ENCODE measurements at regions not wholly inside any gene's neighbourhood (a gene's known extent, or its start where the extent isn't known, plus 50 kb on each side); places are given as distances from the start of the nearest gene placed in this dataset.
"Not testable (repeated sequence)": the region's sequence is repeated elsewhere in the genome, so short reads cannot be mapped to it uniquely, and the experiment has no call there.

DNA sequence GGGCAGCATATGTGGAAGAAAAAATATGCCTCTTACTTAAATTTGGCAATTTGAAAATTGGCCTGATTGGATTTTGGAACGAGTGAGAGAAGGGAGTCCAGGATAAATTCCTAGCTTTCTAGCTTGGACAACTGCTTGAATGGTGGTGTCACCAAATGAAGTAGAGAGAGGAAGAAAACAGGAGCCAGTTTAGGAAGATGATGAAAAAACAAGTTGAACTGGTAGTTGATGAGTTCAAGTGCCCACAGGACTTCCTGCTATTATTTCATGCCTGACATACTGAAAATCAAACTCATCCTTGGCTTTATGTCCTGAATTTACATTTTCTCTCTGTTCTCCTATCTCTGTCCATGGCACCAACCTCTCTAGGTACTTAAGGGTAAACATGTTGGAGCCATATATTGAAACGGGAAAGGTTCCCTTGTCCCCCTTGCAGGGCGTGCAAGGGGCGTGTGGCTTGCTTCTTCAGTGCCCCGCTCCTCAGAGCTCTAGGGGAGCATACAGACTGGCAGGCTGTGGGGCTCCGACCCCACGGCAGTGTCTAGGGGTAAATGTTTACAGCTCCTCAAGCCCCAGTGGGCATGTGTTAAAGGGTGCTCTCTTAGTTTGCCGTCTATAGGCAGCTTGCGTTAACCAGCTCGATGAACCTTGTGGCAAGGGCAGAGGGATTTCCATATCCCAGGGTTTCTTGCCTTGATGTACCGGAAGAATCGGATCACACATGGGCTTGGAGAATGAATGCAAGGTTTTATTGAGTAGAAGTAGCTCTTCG lies 250.7 kb upstream of the PGRMC2 start (continued):
- TF ChIP-seq, protein P1, sequence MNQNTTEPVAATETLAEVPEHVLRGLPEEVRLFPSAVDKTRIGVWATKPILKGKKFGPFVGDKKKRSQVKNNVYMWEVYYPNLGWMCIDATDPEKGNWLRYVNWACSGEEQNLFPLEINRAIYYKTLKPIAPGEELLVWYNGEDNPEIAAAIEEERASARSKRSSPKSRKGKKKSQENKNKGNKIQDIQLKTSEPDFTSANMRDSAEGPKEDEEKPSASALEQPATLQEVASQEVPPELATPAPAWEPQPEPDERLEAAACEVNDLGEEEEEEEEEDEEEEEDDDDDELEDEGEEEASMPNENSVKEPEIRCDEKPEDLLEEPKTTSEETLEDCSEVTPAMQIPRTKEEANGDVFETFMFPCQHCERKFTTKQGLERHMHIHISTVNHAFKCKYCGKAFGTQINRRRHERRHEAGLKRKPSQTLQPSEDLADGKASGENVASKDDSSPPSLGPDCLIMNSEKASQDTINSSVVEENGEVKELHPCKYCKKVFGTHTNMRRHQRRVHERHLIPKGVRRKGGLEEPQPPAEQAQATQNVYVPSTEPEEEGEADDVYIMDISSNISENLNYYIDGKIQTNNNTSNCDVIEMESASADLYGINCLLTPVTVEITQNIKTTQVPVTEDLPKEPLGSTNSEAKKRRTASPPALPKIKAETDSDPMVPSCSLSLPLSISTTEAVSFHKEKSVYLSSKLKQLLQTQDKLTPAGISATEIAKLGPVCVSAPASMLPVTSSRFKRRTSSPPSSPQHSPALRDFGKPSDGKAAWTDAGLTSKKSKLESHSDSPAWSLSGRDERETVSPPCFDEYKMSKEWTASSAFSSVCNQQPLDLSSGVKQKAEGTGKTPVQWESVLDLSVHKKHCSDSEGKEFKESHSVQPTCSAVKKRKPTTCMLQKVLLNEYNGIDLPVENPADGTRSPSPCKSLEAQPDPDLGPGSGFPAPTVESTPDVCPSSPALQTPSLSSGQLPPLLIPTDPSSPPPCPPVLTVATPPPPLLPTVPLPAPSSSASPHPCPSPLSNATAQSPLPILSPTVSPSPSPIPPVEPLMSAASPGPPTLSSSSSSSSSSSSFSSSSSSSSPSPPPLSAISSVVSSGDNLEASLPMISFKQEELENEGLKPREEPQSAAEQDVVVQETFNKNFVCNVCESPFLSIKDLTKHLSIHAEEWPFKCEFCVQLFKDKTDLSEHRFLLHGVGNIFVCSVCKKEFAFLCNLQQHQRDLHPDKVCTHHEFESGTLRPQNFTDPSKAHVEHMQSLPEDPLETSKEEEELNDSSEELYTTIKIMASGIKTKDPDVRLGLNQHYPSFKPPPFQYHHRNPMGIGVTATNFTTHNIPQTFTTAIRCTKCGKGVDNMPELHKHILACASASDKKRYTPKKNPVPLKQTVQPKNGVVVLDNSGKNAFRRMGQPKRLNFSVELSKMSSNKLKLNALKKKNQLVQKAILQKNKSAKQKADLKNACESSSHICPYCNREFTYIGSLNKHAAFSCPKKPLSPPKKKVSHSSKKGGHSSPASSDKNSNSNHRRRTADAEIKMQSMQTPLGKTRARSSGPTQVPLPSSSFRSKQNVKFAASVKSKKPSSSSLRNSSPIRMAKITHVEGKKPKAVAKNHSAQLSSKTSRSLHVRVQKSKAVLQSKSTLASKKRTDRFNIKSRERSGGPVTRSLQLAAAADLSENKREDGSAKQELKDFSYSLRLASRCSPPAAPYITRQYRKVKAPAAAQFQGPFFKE (tag by site-specific recombination; IDR thresholded peaks at IDR 0.05; ENCODE audit: borderline replicate concordance) = no peak
- TF ChIP-seq ZFP41 (tag by site-specific recombination; IDR thresholded peaks at IDR 0.05; ENCODE audit: borderline replicate concordance) (no peak), ZNF202 (tag by site-specific recombination; IDR thresholded peaks at IDR 0.05; ENCODE audit: borderline replicate concordance) (no peak), BCL6B (tag by site-specific recombination; IDR thresholded peaks at IDR 0.05) (no peak), BCL11B (tag by site-specific recombination; IDR thresholded peaks at IDR 0.05; ENCODE audit: low read depth) (no peak), ZNF548 (tag by site-specific recombination; IDR thresholded peaks at IDR 0.05) (no peak), ZNF16 (tag by site-specific recombination; IDR thresholded peaks at IDR 0.05; ENCODE audit: low read depth) (no peak), ZNF792 (tag by site-specific recombination; IDR thresholded peaks at IDR 0.05) (no peak), ZBTB49 (tag by site-specific recombination; IDR thresholded peaks at IDR 0.05; ENCODE audit: low read depth) (no peak)
- TF ChIP-seq, protein P2, sequence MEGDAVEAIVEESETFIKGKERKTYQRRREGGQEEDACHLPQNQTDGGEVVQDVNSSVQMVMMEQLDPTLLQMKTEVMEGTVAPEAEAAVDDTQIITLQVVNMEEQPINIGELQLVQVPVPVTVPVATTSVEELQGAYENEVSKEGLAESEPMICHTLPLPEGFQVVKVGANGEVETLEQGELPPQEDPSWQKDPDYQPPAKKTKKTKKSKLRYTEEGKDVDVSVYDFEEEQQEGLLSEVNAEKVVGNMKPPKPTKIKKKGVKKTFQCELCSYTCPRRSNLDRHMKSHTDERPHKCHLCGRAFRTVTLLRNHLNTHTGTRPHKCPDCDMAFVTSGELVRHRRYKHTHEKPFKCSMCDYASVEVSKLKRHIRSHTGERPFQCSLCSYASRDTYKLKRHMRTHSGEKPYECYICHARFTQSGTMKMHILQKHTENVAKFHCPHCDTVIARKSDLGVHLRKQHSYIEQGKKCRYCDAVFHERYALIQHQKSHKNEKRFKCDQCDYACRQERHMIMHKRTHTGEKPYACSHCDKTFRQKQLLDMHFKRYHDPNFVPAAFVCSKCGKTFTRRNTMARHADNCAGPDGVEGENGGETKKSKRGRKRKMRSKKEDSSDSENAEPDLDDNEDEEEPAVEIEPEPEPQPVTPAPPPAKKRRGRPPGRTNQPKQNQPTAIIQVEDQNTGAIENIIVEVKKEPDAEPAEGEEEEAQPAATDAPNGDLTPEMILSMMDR (tag by site-specific recombination; IDR thresholded peaks at IDR 0.05) = no peak
- TF ChIP-seq, protein P3, sequence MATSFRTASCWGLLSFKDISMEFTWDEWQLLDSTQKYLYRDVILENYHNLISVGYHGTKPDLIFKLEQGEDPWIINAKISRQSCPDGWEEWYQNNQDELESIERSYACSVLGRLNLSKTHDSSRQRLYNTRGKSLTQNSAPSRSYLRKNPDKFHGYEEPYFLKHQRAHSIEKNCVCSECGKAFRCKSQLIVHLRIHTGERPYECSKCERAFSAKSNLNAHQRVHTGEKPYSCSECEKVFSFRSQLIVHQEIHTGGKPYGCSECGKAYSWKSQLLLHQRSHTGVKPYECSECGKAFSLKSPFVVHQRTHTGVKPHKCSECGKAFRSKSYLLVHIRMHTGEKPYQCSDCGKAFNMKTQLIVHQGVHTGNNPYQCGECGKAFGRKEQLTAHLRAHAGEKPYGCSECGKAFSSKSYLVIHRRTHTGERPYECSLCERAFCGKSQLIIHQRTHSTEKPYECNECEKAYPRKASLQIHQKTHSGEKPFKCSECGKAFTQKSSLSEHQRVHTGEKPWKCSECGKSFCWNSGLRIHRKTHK (tag by site-specific recombination; IDR thresholded peaks at IDR 0.05) = no peak

DNA sequence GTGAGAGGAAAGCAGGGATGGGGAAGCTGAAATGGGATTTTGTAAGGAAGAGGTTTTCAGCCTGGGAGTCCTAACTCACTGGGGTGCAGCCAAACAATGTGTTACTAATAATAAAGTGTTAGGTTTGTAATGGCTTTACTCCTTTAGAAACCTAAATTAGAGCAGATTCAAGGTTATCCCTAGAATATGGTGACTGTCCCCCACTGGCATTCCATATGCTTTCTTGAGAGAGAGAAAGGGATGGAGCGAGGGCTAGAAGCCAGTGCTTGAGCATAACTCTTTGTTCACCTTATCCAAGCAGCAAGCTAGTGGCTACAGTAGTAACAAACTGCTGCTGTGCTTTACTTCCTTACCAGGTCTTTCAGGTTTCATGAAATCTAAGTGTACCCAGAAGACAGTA lies 249.1 kb upstream of the PGRMC2 start:
- Histone ChIP-seq H3K9me3 (ENCODE audit: control insufficient read depth, insufficient read depth, low read depth, low read length) (no peaks in the 10 kb centered on the region), H3K27ac (ENCODE audit: extremely low read depth, low read depth, low read length) (no peak overlapping the region), H3K36me3 (ENCODE audit: control insufficient read depth in 2 of 2, insufficient read depth in 1 of 2, low read length in 2 of 2) (no peaks in the 10 kb centered on the region), H3K4me1 (ENCODE audit: control insufficient read depth, insufficient read depth, low read length) (no peaks in the 10 kb centered on the region), H3K4me3 (ENCODE audit: low read depth, low read length) (no peak overlapping the region)
- ChIA-PET CTCF (interaction anchor here (0.6 to 1.2 kb wide), 2 partner anchors 9 to 10 kb away, joined by 3 to 9 read pairs; no protein-coding TSS in a partner anchor), POLR2A (interaction anchor here (1.4 kb wide), 1 partner anchor 16 kb away, joined by 3 read pairs; no protein-coding TSS in a partner anchor)
- TF ChIP-seq ZNF449 (tag by site-specific recombination; IDR thresholded peaks at IDR 0.05) (no peak), GLI4 (tag by site-specific recombination; IDR thresholded peaks at IDR 0.05) (no peak)

GRCh38 chr4:128535510-128535909 lies 247.9 kb upstream of the PGRMC2 start:
- CTCF ChIA-PET = interaction anchor here (1.2 kb wide), 1 partner anchor 10 kb away, joined by 9 read pairs; no protein-coding TSS in a partner anchor
- not testable (repeated sequence) for H3K36me3 ChIP-seq (ENCODE audit: control insufficient read depth in 2 of 2, insufficient read depth in 1 of 2, low read length in 2 of 2); H3K4me3 ChIP-seq (ENCODE audit: low read depth, low read length); H3K4me1 ChIP-seq (ENCODE audit: control insufficient read depth, insufficient read depth, low read length); H3K27ac ChIP-seq (ENCODE audit: extremely low read depth, low read depth, low read length); H3K9me3 ChIP-seq (ENCODE audit: control insufficient read depth, insufficient read depth, low read depth, low read length)
- POLR2A ChIA-PET = interaction anchor here (1.4 kb wide), 1 partner anchor 17 kb away, joined by 3 read pairs; no protein-coding TSS in a partner anchor

Measured in HEK293 (cell line).